ENCODE measurements at regions not wholly inside any gene's neighbourhood (a gene's known extent, or its start where the extent isn't known, plus 50 kb on each side); places are given as distances from the start of the nearest gene placed in this dataset.

DNA sequence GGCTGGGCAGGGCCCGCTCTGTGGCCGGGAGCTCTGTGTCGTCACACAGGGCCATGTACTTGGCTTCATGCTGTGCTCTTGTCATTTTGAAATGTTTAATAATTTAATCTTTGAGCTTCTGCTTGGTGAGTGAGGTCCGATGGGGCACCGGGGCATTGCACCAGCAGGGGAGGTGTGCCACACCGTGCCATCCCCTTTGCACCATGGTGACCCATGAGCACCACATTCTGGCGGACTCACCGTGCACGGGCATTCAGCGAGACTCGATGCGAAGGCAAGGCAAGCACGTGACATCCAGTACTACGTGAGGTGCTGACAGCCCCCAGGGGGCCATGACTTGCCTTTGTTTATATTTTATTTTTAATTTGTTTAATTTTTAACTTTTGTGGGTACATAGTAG, 204.3 kb downstream of the URI1 start:
- Histone ChIP-seq H3K9me3 (no peaks in the 10 kb centered on the region), H3K27me3 (peaks cover 0 to 11% of the 10 kb centered on the region in 2 donors), H3K4me3 (no peak overlapping the region), H3K4me1 (no peaks in the 10 kb centered on the region), H3K36me3 (no peaks in the 10 kb centered on the region), H3K27ac (no peak overlapping the region)
- TF ChIP-seq, protein P1, sequence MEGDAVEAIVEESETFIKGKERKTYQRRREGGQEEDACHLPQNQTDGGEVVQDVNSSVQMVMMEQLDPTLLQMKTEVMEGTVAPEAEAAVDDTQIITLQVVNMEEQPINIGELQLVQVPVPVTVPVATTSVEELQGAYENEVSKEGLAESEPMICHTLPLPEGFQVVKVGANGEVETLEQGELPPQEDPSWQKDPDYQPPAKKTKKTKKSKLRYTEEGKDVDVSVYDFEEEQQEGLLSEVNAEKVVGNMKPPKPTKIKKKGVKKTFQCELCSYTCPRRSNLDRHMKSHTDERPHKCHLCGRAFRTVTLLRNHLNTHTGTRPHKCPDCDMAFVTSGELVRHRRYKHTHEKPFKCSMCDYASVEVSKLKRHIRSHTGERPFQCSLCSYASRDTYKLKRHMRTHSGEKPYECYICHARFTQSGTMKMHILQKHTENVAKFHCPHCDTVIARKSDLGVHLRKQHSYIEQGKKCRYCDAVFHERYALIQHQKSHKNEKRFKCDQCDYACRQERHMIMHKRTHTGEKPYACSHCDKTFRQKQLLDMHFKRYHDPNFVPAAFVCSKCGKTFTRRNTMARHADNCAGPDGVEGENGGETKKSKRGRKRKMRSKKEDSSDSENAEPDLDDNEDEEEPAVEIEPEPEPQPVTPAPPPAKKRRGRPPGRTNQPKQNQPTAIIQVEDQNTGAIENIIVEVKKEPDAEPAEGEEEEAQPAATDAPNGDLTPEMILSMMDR (IDR thresholded peaks at IDR 0.05) = no peak
- DNase-seq = no peak
- intact Hi-C loops (cut with DNase I) = no loop called here
- ATAC-seq = no peak

DNA sequence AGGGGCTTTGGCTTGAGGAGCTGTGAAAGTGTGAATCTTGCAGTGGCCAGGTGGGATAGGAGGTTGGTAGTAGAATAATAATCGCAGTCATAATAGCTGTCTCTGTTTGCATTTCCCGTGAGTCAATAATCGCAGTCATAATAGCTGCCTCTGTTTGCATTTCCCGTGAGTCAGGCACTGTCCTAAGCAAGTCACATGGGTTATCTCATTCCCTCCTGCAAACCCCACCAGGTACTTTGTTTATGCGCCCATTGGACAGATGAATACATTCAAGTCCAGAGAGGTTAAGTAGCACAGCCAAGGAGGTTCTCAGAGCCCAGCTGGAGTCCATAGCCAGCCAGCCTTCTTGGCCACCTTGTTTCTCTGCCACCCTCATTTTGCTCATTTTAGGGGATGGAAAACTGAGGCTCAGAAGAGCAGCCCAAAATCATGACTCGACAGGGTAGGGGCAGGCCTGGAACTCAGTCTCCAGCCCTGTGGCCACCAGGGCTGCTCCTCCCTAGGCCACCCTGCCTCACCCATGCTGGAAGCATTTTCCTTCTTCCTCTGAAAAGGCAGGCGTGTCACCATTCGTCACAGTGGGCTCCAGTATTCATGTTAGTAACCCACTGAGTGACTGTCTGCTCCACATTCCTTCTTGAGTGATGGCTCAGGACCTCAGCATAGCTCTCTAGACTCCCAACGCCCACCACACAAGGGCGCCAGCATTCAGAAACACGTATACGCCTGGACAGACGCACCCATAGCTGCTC, 206.2 kb downstream of the URI1 start:
- DNase-seq (no peak), ATAC-seq (no peak)
- no peaks in the 10 kb centered on the region for H3K4me1 ChIP-seq
- no peak overlapping the region for H3K4me3 ChIP-seq
- TF ChIP-seq, protein P1 (IDR thresholded peaks at IDR 0.05) = no peak
- H3K36me3 ChIP-seq = no peaks in the 10 kb centered on the region
- no peak overlapping the region for H3K27ac ChIP-seq
- intact Hi-C loops (cut with DNase I) = no loop called here
- H3K9me3 ChIP-seq = no peaks in the 10 kb centered on the region
- peaks cover 0 to 24% of the 10 kb centered on the region in 2 donors for H3K27me3 ChIP-seq

DNA sequence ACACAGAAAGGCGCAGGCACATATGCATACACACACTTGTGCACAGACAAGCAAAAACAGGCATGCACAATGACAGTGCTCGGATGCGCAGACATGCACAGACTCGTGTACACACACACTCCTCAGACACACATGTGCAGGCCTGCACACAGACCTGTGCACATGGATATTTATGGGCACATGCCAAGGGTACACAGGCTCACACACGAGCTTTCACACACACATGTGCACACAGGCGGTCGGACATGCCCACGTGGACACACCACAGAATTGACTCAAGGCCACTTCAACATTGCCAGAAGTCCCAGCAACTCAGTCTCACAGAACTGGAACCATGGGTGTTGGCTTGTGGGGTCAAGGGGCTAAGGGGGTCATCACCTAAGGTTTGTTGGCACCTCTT, 206.8 kb downstream of the URI1 start:
- H3K27me3 ChIP-seq = peaks cover 0 to 25% of the 10 kb centered on the region in 2 donors
- TF ChIP-seq, protein P1 (IDR thresholded peaks at IDR 0.05) = no peak
- DNase-seq (no peak), ATAC-seq (no peak)
- H3K4me3 ChIP-seq = no peak overlapping the region
- H3K36me3 ChIP-seq = no peaks in the 10 kb centered on the region
- intact Hi-C loops (cut with DNase I) = no loop called here
- no peak overlapping the region for H3K27ac ChIP-seq
- no peaks in the 10 kb centered on the region for H3K9me3 ChIP-seq
- H3K4me1 ChIP-seq = no peaks in the 10 kb centered on the region

DNA sequence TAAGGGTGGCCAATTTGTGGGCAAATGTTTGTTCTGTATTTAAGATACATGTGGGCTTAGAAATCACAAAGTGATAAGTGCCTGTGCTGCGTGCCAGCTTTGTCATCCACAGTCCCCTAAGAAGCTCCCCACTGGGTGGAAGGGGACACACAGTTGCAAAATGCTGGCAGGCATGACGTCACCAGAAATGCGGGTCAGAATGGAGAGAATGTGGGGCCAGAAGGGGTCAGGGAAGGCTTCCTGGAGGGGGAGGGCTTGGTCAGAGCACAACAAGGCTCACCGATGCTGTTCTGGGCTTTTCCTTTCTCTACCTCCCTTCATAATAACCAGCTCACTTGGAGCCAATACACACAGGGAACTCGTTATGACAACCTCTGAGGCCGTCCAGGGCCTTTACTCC, 207.3 kb downstream of the URI1 start:
- TF ChIP-seq, protein P1 (IDR thresholded peaks at IDR 0.05) = no peak
- Histone ChIP-seq H3K36me3 (no peaks in the 10 kb centered on the region), H3K27ac (no peak overlapping the region), H3K27me3 (peaks cover 0 to 24% of the 10 kb centered on the region in 2 donors), H3K4me3 (no peak overlapping the region), H3K4me1 (no peaks in the 10 kb centered on the region), H3K9me3 (no peaks in the 10 kb centered on the region)
- ATAC-seq (no peak), DNase-seq (no peak)
- intact Hi-C loops (cut with DNase I) = no loop called here

DNA sequence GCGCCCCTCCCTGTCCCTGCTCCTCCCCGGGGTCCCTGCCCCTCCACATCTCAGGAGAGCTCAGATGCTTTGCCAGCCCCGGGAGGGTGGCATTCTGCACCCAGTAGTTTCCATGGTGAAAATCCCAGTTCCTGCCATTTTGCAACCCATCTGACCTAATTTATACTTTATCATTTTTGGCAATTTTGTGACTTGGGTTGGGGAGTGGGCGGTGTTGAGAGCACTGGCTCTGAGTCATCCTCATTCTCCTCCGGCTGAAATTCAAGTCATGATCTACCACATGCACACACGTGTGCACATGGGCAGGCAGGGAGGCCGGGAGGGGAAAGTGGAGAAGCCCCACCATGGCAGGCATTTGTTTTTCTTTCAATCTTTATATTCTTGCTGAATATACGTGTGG, 208.6 kb downstream of the URI1 start:
- H3K36me3 ChIP-seq = no peaks in the 10 kb centered on the region
- DNase-seq (no peak), ATAC-seq (no peak)
- TF ChIP-seq, protein P1 (IDR thresholded peaks at IDR 0.05) = no peak
- H3K27me3 ChIP-seq = peaks cover 0 to 23% of the 10 kb centered on the region in 2 donors
- intact Hi-C loops (cut with DNase I) = no loop called here
- no peak overlapping the region for H3K27ac ChIP-seq
- no peak overlapping the region for H3K4me3 ChIP-seq
- H3K4me1 ChIP-seq = no peaks in the 10 kb centered on the region
- no peaks in the 10 kb centered on the region for H3K9me3 ChIP-seq
